Activated naive CD4-positive, alpha-beta T cell treated with anti-CD3 and anti-CD28 coated beads, Interleukin-2, amount 10 ng/mL, durations not matched to agents 7 days and 5 days (primary cell): ENCODE measurements at regions not wholly inside any gene's neighbourhood (a gene's known extent, or its start where the extent isn't known, plus 50 kb on each side); places are given as distances from the start of the nearest gene placed in this dataset.
"Not testable (repeated sequence)": the region's sequence is repeated elsewhere in the genome, so short reads cannot be mapped to it uniquely, and the experiment has no call there.

Experiments
- CTCF ChIA-PET: fragments of 350-600 bp; sonication (Branson Sonifier 250); formaldehyde crosslinking; loops from one replicate; lab custom pipeline; 2021; ENCODE audit warnings: antibody characterized with exemption; lab: Charles Lee
- DNase-seq: peaks from one replicate; pipeline ENCODE4 v3.0.0-alpha.2; 2020
- H3K27ac Mint-ChIP-seq: one replicate; pipeline ENCODE4 v1.8.0; 2021; ENCODE audit warnings: mild to moderate bottlenecking, moderate library complexity, mixed read lengths
- H3K27me3 Mint-ChIP-seq: one replicate; pipeline ENCODE4 v1.8.0; 2021; ENCODE audit warnings: mild to moderate bottlenecking, mixed read lengths
- H3K36me3 Mint-ChIP-seq: one replicate; pipeline ENCODE4 v1.8.0; 2021; ENCODE audit warnings: mixed read lengths
- H3K4me1 Mint-ChIP-seq: one replicate; pipeline ENCODE4 v1.8.0; 2021; ENCODE audit warnings: mixed read lengths
- H3K4me3 Mint-ChIP-seq: one replicate; pipeline ENCODE4 v1.8.0; 2021; ENCODE audit warnings: mild to moderate bottlenecking, moderate library complexity, mixed read lengths
- H3K9me3 Mint-ChIP-seq: one replicate; pipeline ENCODE4 v1.8.0; 2021; ENCODE audit warnings: mixed read lengths

- DNase-seq, H3K9me3 Mint-ChIP-seq, H3K36me3 Mint-ChIP-seq, H3K27me3 Mint-ChIP-seq, H3K4me3 Mint-ChIP-seq, H3K27ac Mint-ChIP-seq, CTCF ChIA-PET: not testable (repeated sequence)
- H3K4me1 Mint-ChIP-seq: peaks cover 13% of the 10 kb centered on the region
These were observed 54.7 kb upstream of the NBPF15 start for GRCh38 chr1:144516172-144516571.

- H3K36me3 Mint-ChIP-seq, DNase-seq, H3K27ac Mint-ChIP-seq, H3K4me3 Mint-ChIP-seq, H3K9me3 Mint-ChIP-seq, CTCF ChIA-PET, H3K27me3 Mint-ChIP-seq: not testable (repeated sequence)
- peaks cover 15% of the 10 kb centered on the region for H3K4me1 Mint-ChIP-seq
These were observed 55.4 kb upstream of the NBPF15 start for GRCh38 chr1:144516906-144517305.

- CTCF ChIA-PET, H3K4me3 Mint-ChIP-seq: not testable (repeated sequence)
- H3K27ac Mint-ChIP-seq: peak overlapping the region; percentile 19
These were observed 57.0 kb upstream of the NBPF15 start for GRCh38 chr1:144518439-144518838.

GRCh38 chr1:144519528-144520189 lies 58.2 kb upstream of the NBPF15 start:
- H3K4me3 Mint-ChIP-seq, CTCF ChIA-PET, H3K27ac Mint-ChIP-seq, H3K27me3 Mint-ChIP-seq, H3K9me3 Mint-ChIP-seq, DNase-seq, H3K36me3 Mint-ChIP-seq: not testable (repeated sequence)
- peaks cover 24% of the 10 kb centered on the region for H3K4me1 Mint-ChIP-seq

More at GRCh38 chr1:144518439-144518838, 57.0 kb upstream of the NBPF15 start:
- not testable (repeated sequence) for H3K9me3 Mint-ChIP-seq, DNase-seq, H3K27me3 Mint-ChIP-seq, H3K36me3 Mint-ChIP-seq
- H3K4me1 Mint-ChIP-seq: peaks cover 18% of the 10 kb centered on the region

- Mint-ChIP-seq H3K27ac (peak overlapping the region; percentile 100), H3K4me3 (peak overlapping the region; percentile 78), H3K4me1 (peaks cover 17% of the 10 kb centered on the region)
- CTCF ChIA-PET, H3K36me3 Mint-ChIP-seq, H3K9me3 Mint-ChIP-seq, H3K27me3 Mint-ChIP-seq: not testable (repeated sequence)
- peak; percentile 74 for DNase-seq
These were observed 62.4 kb upstream of the NBPF15 start for GRCh38 chr1:144523661-144524407.

- H3K4me3 Mint-ChIP-seq, H3K36me3 Mint-ChIP-seq, H3K27me3 Mint-ChIP-seq, CTCF ChIA-PET, H3K9me3 Mint-ChIP-seq, DNase-seq: not testable (repeated sequence)
- H3K27ac Mint-ChIP-seq: peak overlapping the region; percentile 87
- peaks cover 27% of the 10 kb centered on the region for H3K4me1 Mint-ChIP-seq
These were observed 60.5 kb upstream of the PPIAL4F start for GRCh38 chr1:144532156-144532607.

- DNase-seq, H3K9me3 Mint-ChIP-seq, H3K36me3 Mint-ChIP-seq, H3K4me3 Mint-ChIP-seq, H3K27me3 Mint-ChIP-seq, CTCF ChIA-PET: not testable (repeated sequence)
- Mint-ChIP-seq H3K27ac (peak overlapping the region; percentile 88), H3K4me1 (peaks cover 27% of the 10 kb centered on the region)
These were observed 59.2 kb upstream of the PPIAL4F start for GRCh38 chr1:144533480-144533879.

GRCh38 chr1:144534286-144534685 lies 58.4 kb upstream of the PPIAL4F start:
- peak overlapping the region; percentile 90 for H3K27ac Mint-ChIP-seq
- H3K36me3 Mint-ChIP-seq, DNase-seq, CTCF ChIA-PET, H3K9me3 Mint-ChIP-seq, H3K27me3 Mint-ChIP-seq, H3K4me3 Mint-ChIP-seq: not testable (repeated sequence)
- peaks cover 30% of the 10 kb centered on the region for H3K4me1 Mint-ChIP-seq

GRCh38 chr1:144536677-144537076 lies 56.0 kb upstream of the PPIAL4F start:
- CTCF ChIA-PET, H3K27me3 Mint-ChIP-seq, H3K36me3 Mint-ChIP-seq, H3K9me3 Mint-ChIP-seq, H3K4me3 Mint-ChIP-seq, DNase-seq: not testable (repeated sequence)
- peaks cover 32% of the 10 kb centered on the region for H3K4me1 Mint-ChIP-seq
- H3K27ac Mint-ChIP-seq: peak overlapping the region; percentile 13

- peaks cover 28% of the 10 kb centered on the region for H3K4me1 Mint-ChIP-seq
- CTCF ChIA-PET, H3K27me3 Mint-ChIP-seq, H3K4me3 Mint-ChIP-seq, H3K27ac Mint-ChIP-seq, DNase-seq, H3K9me3 Mint-ChIP-seq, H3K36me3 Mint-ChIP-seq: not testable (repeated sequence)
These were observed 55.5 kb upstream of the PPIAL4F start for GRCh38 chr1:144537234-144537633.

GRCh38 chr1:144538736-144539135 lies 54.0 kb upstream of the PPIAL4F start:
- H3K27me3 Mint-ChIP-seq, H3K9me3 Mint-ChIP-seq, CTCF ChIA-PET, H3K4me3 Mint-ChIP-seq, H3K36me3 Mint-ChIP-seq, H3K27ac Mint-ChIP-seq, DNase-seq: not testable (repeated sequence)
- H3K4me1 Mint-ChIP-seq: peaks cover 13% of the 10 kb centered on the region

- H3K27me3 Mint-ChIP-seq, DNase-seq, CTCF ChIA-PET, H3K4me3 Mint-ChIP-seq, H3K9me3 Mint-ChIP-seq, H3K27ac Mint-ChIP-seq, H3K36me3 Mint-ChIP-seq: not testable (repeated sequence)
- H3K4me1 Mint-ChIP-seq: peaks cover 12% of the 10 kb centered on the region
These were observed 53.3 kb upstream of the PPIAL4F start for GRCh38 chr1:144539191-144539960.
